Psoas muscle (tissue), 7 donors: ENCODE measurements at regions not wholly inside any gene's neighbourhood (a gene's known extent, or its start where the extent isn't known, plus 50 kb on each side); places are given as distances from the start of the nearest gene placed in this dataset.
"Not testable (repeated sequence)": the region's sequence is repeated elsewhere in the genome, so short reads cannot be mapped to it uniquely, and the experiment has no call there.

Source experiments
- ATAC-seq, 4 donors: fragments of 200-7000 bp; cut with Tn5 transposase; one replicate each; pipeline ENCODE4 v1.9.1; 2020; ENCODE audit warnings: moderate library complexity in 3 of 4, mild to moderate bottlenecking in 2 of 4
- DNase-seq, 2 donors: peaks; one replicate each; pipeline ENCODE4 v3.0.0-alpha.2; 2020
- H3K27ac ChIP-seq: fragments of 200-600 bp; one replicate; pipeline ENCODE4 v1.8.0; 2022
- H3K27me3 ChIP-seq, 3 donors: fragments of 200-600 bp in 1 of 3; one replicate each; pipeline versions ENCODE4 v1.6.1 to v1.8.0; 2013 to 2022; ENCODE audit warnings: low read length in 2 of 3, mild to moderate bottlenecking in 2 of 3, moderate library complexity in 1 of 3; ENCODE audit not compliant: insufficient read depth in 3 of 3
- H3K36me3 ChIP-seq, 2 donors: fragments of 200-600 bp in 1 of 2; one replicate each; pipeline versions ENCODE4 v1.6.1 to v1.8.0; 2013 to 2022; ENCODE audit warnings: low read depth in 1 of 2, mild to moderate bottlenecking in 1 of 2, moderate library complexity in 1 of 2; ENCODE audit not compliant: insufficient read depth in 1 of 2
- H3K4me1 ChIP-seq: fragments of 200-600 bp; one replicate; pipeline ENCODE4 v1.8.0; 2022
- H3K4me3 ChIP-seq: fragments of 200-600 bp; one replicate; pipeline ENCODE4 v1.8.0; 2022; ENCODE audit warnings: mild to moderate bottlenecking
- H3K9me3 ChIP-seq: fragments of 200-600 bp; one replicate; pipeline ENCODE4 v1.8.0; 2022
- CTCF ChIP-seq: fragments of 200-600 bp; IDR thresholded peaks from one replicate; pipeline ENCODE4 v1.8.0; 2022; ENCODE audit warnings: antibody characterized with exemption
- WGBS, 3 donors: extraction: QIAGEN DNeasy Blood & Tissue Kit; methylation state at CpG; one replicate each; pipeline versions ENCODE4 v1.1.6 to v1.1.7; 2013; 5-methylcytosine and 5-hydroxymethylcytosine counted together
- intact Hi-C, 2 donors: fragments of 100-400 bp; cut with DNase I; formaldehyde crosslinking; loops; one replicate each; pipeline versions ENCODE4 v1.11.0 to v1.14.2; 2022
- donor health status: healthy with polysubstance abuse.
- donor health status: DM: no; HTN: no; CAD: no; lungs with moderate emphysema.
- donor health status: Bipolar disorder and iron deficiency.
- donor health status: healthy.
- donor health status: DM: yes; HTN: yes; CAD: no.
- donor health status: DM: no; HTN: no; CAD: no.
- donor health status: DM: yes; HTN: yes; CAD: no.

- DNase-seq (no peak), ATAC-seq (no peak)
- Histone ChIP-seq H3K4me3 (no peak overlapping the region), H3K36me3 (no peaks in the 10 kb centered on the region), H3K27ac (no peak overlapping the region), H3K27me3 (no peaks in the 10 kb centered on the region), H3K4me1 (no peaks in the 10 kb centered on the region), H3K9me3 (no peaks in the 10 kb centered on the region)
- WGBS, 3 donors, result 86 to 89% (median 87%) methylated on average over 8 of the region's 8 CpGs
- no peak for TF ChIP-seq CTCF
- intact Hi-C loops, result no loop called here
Measured at GRCh38 chr13:107788464-107789165, 426.7 kb downstream of the LIG4 start.

GRCh38 chr13:107782646-107783045, 432.7 kb downstream of the LIG4 start:
- H3K27ac ChIP-seq, H3K4me3 ChIP-seq, H3K4me1 ChIP-seq, intact Hi-C loops, H3K36me3 ChIP-seq, H3K9me3 ChIP-seq, DNase-seq, ATAC-seq, H3K27me3 ChIP-seq: not testable (repeated sequence)
- 88 to 100% (median 95%) methylated on average over 5 to 39 of the region's 39 CpGs for WGBS, 3 donors

GRCh38 chr13:107778094-107778493, 437.2 kb downstream of the LIG4 start:
- no peaks in the 10 kb centered on the region for H3K36me3 ChIP-seq
- H3K9me3 ChIP-seq, result no peaks in the 10 kb centered on the region
- 32 to 46% (median 40%) methylated on average over 1 of the region's 1 CpG for WGBS, 3 donors
- no peak overlapping the region for H3K4me3 ChIP-seq
- no peaks in the 10 kb centered on the region for H3K4me1 ChIP-seq
- H3K27me3 ChIP-seq, result no peaks in the 10 kb centered on the region
- TF ChIP-seq CTCF, result no peak
- ATAC-seq (no peak), DNase-seq (no peak)
- intact Hi-C loops, result no loop called here
- no peak overlapping the region for H3K27ac ChIP-seq

GRCh38 chr13:107770541-107770940, 444.8 kb downstream of the LIG4 start:
- Histone ChIP-seq H3K27me3 (no peaks in the 10 kb centered on the region), H3K27ac (no peak overlapping the region), H3K36me3 (no peaks in the 10 kb centered on the region), H3K4me3 (no peak overlapping the region), H3K9me3 (no peaks in the 10 kb centered on the region), H3K4me1 (no peaks in the 10 kb centered on the region)
- no peak for ATAC-seq
- TF ChIP-seq CTCF, result no peak
- no peak for DNase-seq
- intact Hi-C loops, result no loop called here

- TF ChIP-seq CTCF, result no peak
- Histone ChIP-seq H3K4me3 (no peak overlapping the region), H3K27ac (no peak overlapping the region), H3K27me3 (no peaks in the 10 kb centered on the region), H3K36me3 (no peaks in the 10 kb centered on the region), H3K9me3 (no peaks in the 10 kb centered on the region), H3K4me1 (no peaks in the 10 kb centered on the region)
- WGBS, 3 donors, result 68 to 71% (median 69%) methylated on average over 3 of the region's 3 CpGs
- ATAC-seq (no peak), DNase-seq (no peak)
- intact Hi-C loops, result no loop called here
Measured at GRCh38 chr13:107767119-107767518, 448.2 kb downstream of the LIG4 start.
